ENCODE measurements at regions not wholly inside any gene's neighbourhood (a gene's known extent, or its start where the extent isn't known, plus 50 kb on each side); places are given as distances from the start of the nearest gene placed in this dataset.

DNA sequence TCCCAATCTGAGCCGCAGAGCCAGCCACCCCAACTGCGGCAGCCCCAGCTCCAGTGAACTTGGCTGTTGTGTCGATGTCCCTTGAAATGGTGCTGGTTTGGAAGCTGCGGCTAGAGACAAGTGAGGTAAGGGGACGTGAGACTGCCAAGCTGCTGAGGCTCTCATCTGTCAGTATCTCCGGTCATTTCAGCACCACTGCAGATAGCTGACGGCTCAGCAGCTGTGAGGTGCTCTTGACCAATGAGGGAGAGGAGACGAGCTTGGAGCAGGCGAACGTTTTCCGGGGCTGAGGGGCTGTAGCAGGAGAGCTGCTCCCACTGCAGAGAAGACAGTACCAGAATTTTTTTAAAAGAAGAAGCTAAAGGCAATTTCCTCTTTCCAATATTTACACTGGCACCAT, 175.5 kb upstream of the CASK start:
- no peaks in the 10 kb centered on the region for H3K27me3 ChIP-seq (ENCODE audit: control insufficient read depth in 3 of 3, insufficient read depth in 3 of 3, low read length in 3 of 3)
- FAIRE-seq (no peak), DNase-seq (no peak)
- 59 to 76% (median 59%) methylated on average over 10 to 11 of the region's 11 CpGs for WGBS, 3 donors
- H3K27ac ChIP-seq (ENCODE audit: low read depth in 1 of 3, low read length in 2 of 3), result no peak overlapping the region
- no peak overlapping the region for H3K4me3 ChIP-seq (ENCODE audit: low read depth in 1 of 3, low read length in 3 of 3)
- no peaks in the 10 kb centered on the region for H3K36me3 ChIP-seq (ENCODE audit: control insufficient read depth in 3 of 3, insufficient read depth in 2 of 3, low read depth in 1 of 3, low read length in 3 of 3)
- H3K4me1 ChIP-seq (ENCODE audit: control insufficient read depth in 3 of 3, insufficient read depth in 2 of 3, low read depth in 1 of 3, low read length in 2 of 3), result peaks cover 0 to 8% (median 0%) of the 10 kb centered on the region in 3 donors
- H3K9me3 ChIP-seq (ENCODE audit: control insufficient read depth in 2 of 2, insufficient read depth in 1 of 2, low read depth in 1 of 2, low read length in 1 of 2), result peaks cover 0 to 4% of the 10 kb centered on the region in 2 donors

DNA sequence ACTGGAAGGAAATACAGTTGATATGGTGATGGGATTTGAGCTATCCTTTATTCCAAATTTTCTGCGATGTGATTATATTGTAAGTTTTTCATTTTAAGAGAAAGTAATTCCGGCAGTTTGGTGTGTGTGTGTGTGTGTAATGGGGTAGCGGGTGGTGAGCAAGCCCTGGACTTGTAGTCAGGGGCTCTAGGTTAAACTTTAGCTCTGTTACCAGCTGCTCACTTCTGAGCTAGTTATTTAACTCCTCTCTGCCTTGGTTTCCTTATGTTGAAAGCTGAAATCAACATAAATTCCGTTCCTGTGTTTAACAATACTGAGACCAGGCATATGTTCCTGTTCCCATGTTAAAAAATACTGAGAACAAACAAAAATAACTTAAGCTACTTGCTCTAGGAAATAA, 174.1 kb upstream of the CASK start:
- DNase-seq (no peak), FAIRE-seq (no peak)
- H3K4me3 ChIP-seq (ENCODE audit: low read depth in 1 of 3, low read length in 3 of 3), result no peak overlapping the region
- peaks cover 0 to 11% (median 0%) of the 10 kb centered on the region in 3 donors for H3K4me1 ChIP-seq (ENCODE audit: control insufficient read depth in 3 of 3, insufficient read depth in 2 of 3, low read depth in 1 of 3, low read length in 2 of 3)
- H3K27me3 ChIP-seq (ENCODE audit: control insufficient read depth in 3 of 3, insufficient read depth in 3 of 3, low read length in 3 of 3), result no peaks in the 10 kb centered on the region
- no peak overlapping the region for H3K27ac ChIP-seq (ENCODE audit: low read depth in 1 of 3, low read length in 2 of 3)
- H3K9me3 ChIP-seq (ENCODE audit: control insufficient read depth in 2 of 2, insufficient read depth in 1 of 2, low read depth in 1 of 2, low read length in 1 of 2), result no peaks in the 10 kb centered on the region
- WGBS, 3 donors, result 84 to 94% (median 86%) methylated on average over 4 of the region's 4 CpGs
- no peaks in the 10 kb centered on the region for H3K36me3 ChIP-seq (ENCODE audit: control insufficient read depth in 3 of 3, insufficient read depth in 2 of 3, low read depth in 1 of 3, low read length in 3 of 3)

DNA sequence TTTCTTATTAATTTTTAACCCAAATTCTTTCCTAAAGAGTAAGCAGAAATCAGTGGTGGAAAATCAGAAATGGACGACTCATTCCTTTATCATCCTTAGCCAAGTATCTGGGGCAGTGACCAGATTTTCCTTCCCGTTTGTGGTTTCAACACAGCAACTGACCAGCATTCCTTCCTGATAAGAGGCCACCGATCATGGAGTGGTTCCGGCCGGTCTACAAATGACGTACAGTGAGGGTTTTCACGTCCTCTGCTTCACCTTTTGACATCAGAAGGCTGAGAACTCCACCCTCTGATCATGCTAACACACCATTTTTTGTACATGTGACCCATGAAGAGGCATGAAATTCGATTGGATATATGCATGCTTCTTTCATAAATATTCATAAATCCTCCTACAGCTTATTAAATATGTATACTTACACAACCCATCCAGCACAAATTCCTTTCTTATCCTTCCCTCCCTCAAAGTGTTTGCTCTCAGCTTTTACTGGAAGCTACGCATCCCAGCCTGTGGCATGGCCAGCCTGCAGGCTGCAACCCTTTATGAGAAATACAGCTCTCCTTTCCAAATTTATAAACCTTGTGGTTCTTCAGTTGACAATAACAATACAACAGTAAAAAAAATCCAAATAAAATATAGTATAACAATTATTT, 173.0 kb upstream of the CASK start:
- 74 to 80% (median 76%) methylated on average over 9 of the region's 9 CpGs for WGBS, 3 donors

DNA sequence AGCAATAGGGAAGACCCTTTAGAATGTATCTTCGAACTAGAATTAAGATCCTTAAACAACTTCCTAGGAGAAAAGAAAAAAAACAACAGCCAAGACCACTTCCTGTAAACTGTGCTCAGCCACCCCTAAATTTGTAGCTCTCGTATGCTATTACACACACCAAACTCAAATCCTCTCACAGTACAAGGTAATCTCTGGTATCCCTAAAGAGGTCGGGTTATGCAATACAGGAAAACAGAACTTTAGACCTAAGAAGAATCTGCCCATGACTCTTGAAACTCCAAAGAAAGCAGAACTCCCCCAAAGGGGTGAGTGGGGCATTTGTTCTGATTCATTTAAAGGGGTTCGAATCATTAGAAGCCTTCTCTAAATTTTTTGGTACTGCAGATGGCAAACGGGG, 170.9 kb upstream of the CASK start:
- no peaks in the 10 kb centered on the region for H3K36me3 ChIP-seq (ENCODE audit: control insufficient read depth in 3 of 3, insufficient read depth in 2 of 3, low read depth in 1 of 3, low read length in 3 of 3)
- H3K4me3 ChIP-seq (ENCODE audit: low read depth in 1 of 3, low read length in 3 of 3), result no peak overlapping the region
- H3K4me1 ChIP-seq (ENCODE audit: control insufficient read depth in 3 of 3, insufficient read depth in 2 of 3, low read depth in 1 of 3, low read length in 2 of 3), result peaks cover 0 to 11% (median 0%) of the 10 kb centered on the region in 3 donors
- H3K9me3 ChIP-seq (ENCODE audit: control insufficient read depth in 2 of 2, insufficient read depth in 1 of 2, low read depth in 1 of 2, low read length in 1 of 2), result no peaks in the 10 kb centered on the region
- no peaks in the 10 kb centered on the region for H3K27me3 ChIP-seq (ENCODE audit: control insufficient read depth in 3 of 3, insufficient read depth in 3 of 3, low read length in 3 of 3)
- DNase-seq (peak; percentile 44 to 53), FAIRE-seq (no peak)
- WGBS, 3 donors, result 28 to 40% (median 32%) methylated on average over 5 of the region's 5 CpGs
- H3K27ac ChIP-seq (ENCODE audit: low read depth in 1 of 3, low read length in 2 of 3), result peak overlapping the region in 1 of 3 donors; percentile 77

More for the DNA sequence above, 173.0 kb upstream of the CASK start:
- Histone ChIP-seq H3K27ac (ENCODE audit: low read depth in 1 of 3, low read length in 2 of 3) (peak overlapping the region in 1 of 3 donors; percentile 77), H3K27me3 (ENCODE audit: control insufficient read depth in 3 of 3, insufficient read depth in 3 of 3, low read length in 3 of 3) (no peaks in the 10 kb centered on the region), H3K4me1 (ENCODE audit: control insufficient read depth in 3 of 3, insufficient read depth in 2 of 3, low read depth in 1 of 3, low read length in 2 of 3) (peaks cover 0 to 11% (median 0%) of the 10 kb centered on the region in 3 donors), H3K9me3 (ENCODE audit: control insufficient read depth in 2 of 2, insufficient read depth in 1 of 2, low read depth in 1 of 2, low read length in 1 of 2) (no peaks in the 10 kb centered on the region), H3K4me3 (ENCODE audit: low read depth in 1 of 3, low read length in 3 of 3) (no peak overlapping the region), H3K36me3 (ENCODE audit: control insufficient read depth in 3 of 3, insufficient read depth in 2 of 3, low read depth in 1 of 3, low read length in 3 of 3) (no peaks in the 10 kb centered on the region)
- no peak for FAIRE-seq
- DNase-seq, result peak in 1 of 2 donors; percentile 43

DNA sequence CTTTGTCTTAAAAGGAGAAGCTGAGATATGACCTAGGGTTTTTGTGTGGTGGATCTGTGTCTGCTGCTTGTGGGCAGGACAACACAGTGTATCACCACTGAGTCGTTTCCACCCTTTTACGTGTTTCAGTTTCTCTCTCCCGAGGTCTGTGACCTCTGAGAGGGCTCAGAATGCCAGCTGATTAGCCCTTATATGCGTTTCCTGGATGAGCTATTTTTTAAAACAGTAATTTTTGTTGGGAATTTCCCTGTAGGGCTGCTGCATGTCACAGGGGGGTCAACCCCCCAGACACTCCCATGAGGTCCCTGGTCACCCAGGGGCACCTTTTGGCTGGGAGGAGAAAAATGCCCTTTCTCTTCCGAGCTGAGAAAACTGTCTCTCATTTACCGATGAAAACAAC, 170.4 kb upstream of the CASK start:
- Histone ChIP-seq H3K4me3 (ENCODE audit: low read depth in 1 of 3, low read length in 3 of 3) (no peak overlapping the region), H3K27me3 (ENCODE audit: control insufficient read depth in 3 of 3, insufficient read depth in 3 of 3, low read length in 3 of 3) (no peaks in the 10 kb centered on the region), H3K9me3 (ENCODE audit: control insufficient read depth in 2 of 2, insufficient read depth in 1 of 2, low read depth in 1 of 2, low read length in 1 of 2) (no peaks in the 10 kb centered on the region), H3K27ac (ENCODE audit: low read depth in 1 of 3, low read length in 2 of 3) (peak overlapping the region in 2 of 3 donors; percentile 67 to 77), H3K4me1 (ENCODE audit: control insufficient read depth in 3 of 3, insufficient read depth in 2 of 3, low read depth in 1 of 3, low read length in 2 of 3) (peaks cover 0 to 11% (median 0%) of the 10 kb centered on the region in 3 donors), H3K36me3 (ENCODE audit: control insufficient read depth in 3 of 3, insufficient read depth in 2 of 3, low read depth in 1 of 3, low read length in 3 of 3) (no peaks in the 10 kb centered on the region)
- FAIRE-seq (no peak), DNase-seq (peak; percentile 24 to 50)
- 29 to 38% (median 30%) methylated on average over 6 of the region's 6 CpGs for WGBS, 3 donors

DNA sequence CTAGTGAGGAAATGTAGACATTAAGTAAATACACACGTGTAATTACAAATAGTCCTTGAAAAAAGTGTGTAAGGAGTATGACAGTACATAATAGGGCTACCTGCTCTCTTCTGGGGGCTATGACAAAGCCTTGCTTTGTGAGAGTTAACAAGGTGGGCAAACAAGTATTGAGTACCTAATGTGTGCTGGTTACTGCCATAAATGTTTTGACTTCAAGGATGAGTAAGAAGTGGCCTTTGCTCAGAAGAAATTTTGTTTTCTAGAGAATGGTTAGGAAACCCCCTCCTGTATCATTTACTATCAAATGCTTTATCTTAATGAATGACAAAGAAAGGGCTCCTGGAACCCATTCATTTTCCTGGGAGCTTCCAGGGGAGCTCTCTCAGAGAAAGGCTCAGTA, 167.0 kb upstream of the CASK start:
- H3K4me3 ChIP-seq (ENCODE audit: low read depth in 1 of 3, low read length in 3 of 3), result no peak overlapping the region
- H3K27ac ChIP-seq (ENCODE audit: low read depth in 1 of 3, low read length in 2 of 3), result no peak overlapping the region
- H3K36me3 ChIP-seq (ENCODE audit: control insufficient read depth in 3 of 3, insufficient read depth in 2 of 3, low read depth in 1 of 3, low read length in 3 of 3), result no peaks in the 10 kb centered on the region
- no peaks in the 10 kb centered on the region for H3K9me3 ChIP-seq (ENCODE audit: control insufficient read depth in 2 of 2, insufficient read depth in 1 of 2, low read depth in 1 of 2, low read length in 1 of 2)
- 42 to 81% (median 59%) methylated on average over 1 of the region's 1 CpG for WGBS, 3 donors
- H3K27me3 ChIP-seq (ENCODE audit: control insufficient read depth in 3 of 3, insufficient read depth in 3 of 3, low read length in 3 of 3), result no peaks in the 10 kb centered on the region
- H3K4me1 ChIP-seq (ENCODE audit: control insufficient read depth in 3 of 3, insufficient read depth in 2 of 3, low read depth in 1 of 3, low read length in 2 of 3), result peaks cover 0 to 13% (median 0%) of the 10 kb centered on the region in 3 donors
- DNase-seq, result no peak
- no peak for FAIRE-seq

DNA sequence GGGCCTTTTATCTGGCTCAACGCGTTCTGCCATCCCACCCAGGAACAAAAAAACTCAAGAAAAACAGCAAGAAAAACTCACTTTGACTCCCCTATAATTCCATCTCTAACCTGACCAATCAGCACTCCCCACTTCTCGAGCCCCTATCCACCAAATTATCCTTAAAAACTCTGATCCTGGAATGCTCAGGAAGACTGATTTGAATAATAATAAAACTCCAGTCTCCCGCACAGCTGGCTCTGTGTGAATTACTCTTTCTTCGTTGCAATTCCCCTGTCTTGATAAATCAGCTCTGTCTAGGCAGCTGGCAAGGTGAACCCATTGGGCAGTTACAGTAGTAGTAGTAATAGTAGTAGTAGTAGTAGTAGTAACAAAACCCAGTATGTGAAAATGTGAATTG, 165.7 kb upstream of the CASK start:
- Histone ChIP-seq H3K4me1 (ENCODE audit: control insufficient read depth in 3 of 3, insufficient read depth in 2 of 3, low read depth in 1 of 3, low read length in 2 of 3) (peaks cover 0 to 7% (median 0%) of the 10 kb centered on the region in 3 donors), H3K9me3 (ENCODE audit: control insufficient read depth in 2 of 2, insufficient read depth in 1 of 2, low read depth in 1 of 2, low read length in 1 of 2) (no peaks in the 10 kb centered on the region), H3K27me3 (ENCODE audit: control insufficient read depth in 3 of 3, insufficient read depth in 3 of 3, low read length in 3 of 3) (no peaks in the 10 kb centered on the region), H3K36me3 (ENCODE audit: control insufficient read depth in 3 of 3, insufficient read depth in 2 of 3, low read depth in 1 of 3, low read length in 3 of 3) (no peaks in the 10 kb centered on the region), H3K4me3 (ENCODE audit: low read depth in 1 of 3, low read length in 3 of 3) (no peak overlapping the region), H3K27ac (ENCODE audit: low read depth in 1 of 3, low read length in 2 of 3) (no peak overlapping the region)
- DNase-seq (no peak), FAIRE-seq (no peak)
- 72 to 92% (median 92%) methylated on average over 5 of the region's 5 CpGs for WGBS, 3 donors

DNA sequence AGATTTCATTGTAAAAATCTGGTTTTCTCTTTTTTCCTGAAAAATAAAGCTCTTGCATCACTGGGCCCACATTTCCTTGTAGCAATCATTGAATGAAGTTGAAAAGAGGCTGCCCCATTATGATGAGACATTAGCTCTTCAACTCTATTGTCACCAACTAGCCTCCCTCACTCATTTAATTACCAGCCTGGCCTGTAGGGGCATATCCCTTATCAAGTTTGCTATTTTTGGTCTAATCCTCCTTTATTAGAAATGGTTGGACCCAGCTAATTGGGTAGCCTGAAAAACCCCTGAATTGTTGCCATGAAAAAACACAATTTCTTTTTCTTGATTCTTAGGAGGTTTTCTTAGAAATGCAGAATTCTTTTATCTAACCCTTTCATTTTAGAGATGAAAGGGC, 164.6 kb upstream of the CASK start:
- Histone ChIP-seq H3K9me3 (ENCODE audit: control insufficient read depth in 2 of 2, insufficient read depth in 1 of 2, low read depth in 1 of 2, low read length in 1 of 2) (no peaks in the 10 kb centered on the region), H3K27ac (ENCODE audit: low read depth in 1 of 3, low read length in 2 of 3) (no peak overlapping the region), H3K27me3 (ENCODE audit: control insufficient read depth in 3 of 3, insufficient read depth in 3 of 3, low read length in 3 of 3) (no peaks in the 10 kb centered on the region), H3K4me3 (ENCODE audit: low read depth in 1 of 3, low read length in 3 of 3) (no peak overlapping the region), H3K36me3 (ENCODE audit: control insufficient read depth in 3 of 3, insufficient read depth in 2 of 3, low read depth in 1 of 3, low read length in 3 of 3) (no peaks in the 10 kb centered on the region), H3K4me1 (ENCODE audit: control insufficient read depth in 3 of 3, insufficient read depth in 2 of 3, low read depth in 1 of 3, low read length in 2 of 3) (peaks cover 0 to 2% (median 0%) of the 10 kb centered on the region in 3 donors)
- FAIRE-seq, result no peak
- DNase-seq, result no peak

DNA sequence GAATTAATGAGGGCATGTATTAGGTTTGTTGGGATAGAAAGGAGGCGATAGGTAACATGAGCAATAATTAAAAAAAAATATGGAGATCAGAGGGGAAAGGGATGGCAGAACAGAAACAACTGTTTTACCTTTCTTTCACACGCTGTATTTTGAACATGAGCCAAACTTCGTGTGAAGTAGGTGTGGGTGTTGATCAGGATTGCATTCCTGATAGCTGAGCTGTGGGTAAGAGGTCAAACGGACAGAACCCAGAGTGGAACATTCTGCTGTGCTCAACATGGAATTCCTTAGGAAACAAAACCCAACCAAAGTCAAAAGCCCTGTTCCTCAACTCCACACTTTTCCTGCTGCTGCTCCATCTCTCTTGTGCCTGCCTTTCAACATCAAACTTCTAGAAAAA, 162.5 kb upstream of the CASK start:
- Histone ChIP-seq H3K4me3 (ENCODE audit: low read depth in 1 of 3, low read length in 3 of 3) (no peak overlapping the region), H3K4me1 (ENCODE audit: control insufficient read depth in 3 of 3, insufficient read depth in 2 of 3, low read depth in 1 of 3, low read length in 2 of 3) (peaks cover 0 to 2% (median 0%) of the 10 kb centered on the region in 3 donors), H3K27ac (ENCODE audit: low read depth in 1 of 3, low read length in 2 of 3) (no peak overlapping the region), H3K27me3 (ENCODE audit: control insufficient read depth in 3 of 3, insufficient read depth in 3 of 3, low read length in 3 of 3) (no peaks in the 10 kb centered on the region), H3K9me3 (ENCODE audit: control insufficient read depth in 2 of 2, insufficient read depth in 1 of 2, low read depth in 1 of 2, low read length in 1 of 2) (no peaks in the 10 kb centered on the region), H3K36me3 (ENCODE audit: control insufficient read depth in 3 of 3, insufficient read depth in 2 of 3, low read depth in 1 of 3, low read length in 3 of 3) (no peaks in the 10 kb centered on the region)
- WGBS, 3 donors, result 24 to 65% (median 37%) methylated on average over 4 of the region's 4 CpGs
- peak in 1 of 2 donors; percentile 71 for DNase-seq
- FAIRE-seq, result no peak

Data from small intestine (tissue), 7 donors.